WTC11 (cell line): ENCODE measurements at regions not wholly inside any gene's neighbourhood (a gene's known extent, or its start where the extent isn't known, plus 50 kb on each side); places are given as distances from the start of the nearest gene placed in this dataset.

Experiments used
- ATAC-seq: fragments of 200-7000 bp; cut with Tn5 transposase; 2 replicates; pipeline ENCODE4 v1.10.0; 2021; ENCODE audit warnings: mild to moderate bottlenecking, moderate library complexity
- CTCF ChIA-PET: fragments of 300-600 bp; sonication (Branson Sonifier 250); formaldehyde crosslinking; loops from one replicate; lab custom pipeline; 2021; ENCODE audit warnings: antibody characterized with exemption; lab: Charles Lee
- POLR2A ChIA-PET: fragments of 350-600 bp; sonication (Branson Sonifier 250); formaldehyde crosslinking; loops from one replicate; lab custom pipeline; 2021; ENCODE audit warnings: antibody characterized with exemption; lab: Charles Lee
- DNase-seq: peaks from one replicate; pipeline ENCODE4 v3.0.0; 2021; ENCODE audit warnings: low spot score
- H3K27ac Mint-ChIP-seq: 2 replicates; pipeline ENCODE4 v1.8.0; 2021; ENCODE audit warnings: mixed read lengths
- H3K27me3 Mint-ChIP-seq: 2 replicates; pipeline ENCODE4 v1.8.0; 2021; ENCODE audit warnings: low read depth, mild to moderate bottlenecking, moderate library complexity, mixed read lengths
- H3K36me3 Mint-ChIP-seq: 2 replicates; pipeline ENCODE4 v1.8.0; 2021; ENCODE audit warnings: mixed read lengths
- H3K4me1 Mint-ChIP-seq: 2 replicates; pipeline ENCODE4 v1.8.0; 2022; ENCODE audit warnings: mixed read lengths
- H3K4me3 Mint-ChIP-seq: 2 replicates; pipeline ENCODE4 v1.8.0; 2021; ENCODE audit warnings: mild to moderate bottlenecking, moderate library complexity, mixed read lengths
- H3K9me3 Mint-ChIP-seq: 2 replicates; pipeline ENCODE4 v1.8.0; 2021; ENCODE audit warnings: mixed read lengths
- AFF4 ChIP-seq: sonication (generic); formaldehyde crosslinking; IDR thresholded peaks from 2 replicates; pipeline ENCODE4 v1.8.1; 2023; ENCODE audit warnings: mild to moderate bottlenecking, missing genetic modification reagents, borderline replicate concordance
- CBFB ChIP-seq: sonication (generic); formaldehyde crosslinking; IDR thresholded peaks from 2 replicates; pipeline ENCODE4 v1.8.1; 2022; ENCODE audit warnings: mild to moderate bottlenecking, low read depth, missing genetic modification reagents
- E2F1 ChIP-seq: sonication (generic); formaldehyde crosslinking; IDR thresholded peaks from 2 replicates; pipeline ENCODE4 v1.8.0; 2022; ENCODE audit warnings: mild to moderate bottlenecking, missing genetic modification reagents
- FOXJ3 ChIP-seq: sonication (generic); formaldehyde crosslinking; IDR thresholded peaks from 2 replicates; pipeline ENCODE4 v1.9.0; 2021; ENCODE audit warnings: missing genetic modification reagents, mild to moderate bottlenecking, borderline replicate concordance
- FOXP1 ChIP-seq: sonication (generic); formaldehyde crosslinking; IDR thresholded peaks from 2 replicates; pipeline ENCODE4 v1.8.0; 2022; ENCODE audit warnings: missing genetic modification reagents, mild to moderate bottlenecking, moderate library complexity, borderline replicate concordance
- GABPB1 ChIP-seq: sonication (generic); formaldehyde crosslinking; IDR thresholded peaks from 2 replicates; pipeline ENCODE4 v1.8.1; 2023; ENCODE audit warnings: mild to moderate bottlenecking, missing genetic modification reagents
- IRF1 ChIP-seq: sonication (generic); formaldehyde crosslinking; IDR thresholded peaks from 2 replicates; pipeline ENCODE4 v1.8.0; 2023; ENCODE audit warnings: missing genetic modification reagents
- JAZF1 ChIP-seq: fragments of 250-450 bp; sonication (Bioruptor Pico); IDR thresholded peaks from 2 replicates; pipeline ENCODE4 v1.9.0; 2021; ENCODE audit warnings: moderate library complexity, mild to moderate bottlenecking, inconsistent platforms
- MAX ChIP-seq: sonication (generic); formaldehyde crosslinking; IDR thresholded peaks from 2 replicates; pipeline ENCODE4 v1.8.0; 2022; ENCODE audit warnings: mild to moderate bottlenecking, missing genetic modification reagents
- MLX ChIP-seq: sonication (generic); formaldehyde crosslinking; IDR thresholded peaks from 2 replicates; pipeline ENCODE4 v1.8.1; 2023; ENCODE audit warnings: mild to moderate bottlenecking, missing genetic modification reagents, moderate library complexity
- NFE2L1 ChIP-seq: sonication (generic); formaldehyde crosslinking; IDR thresholded peaks from 2 replicates; pipeline ENCODE4 v1.8.1; 2023; ENCODE audit warnings: missing genetic modification reagents
- NFYB ChIP-seq: sonication (generic); formaldehyde crosslinking; conservative IDR thresholded peaks from 2 replicates; pipeline ENCODE4 v1.8.0; 2022; ENCODE audit warnings: low read depth, missing genetic modification reagents
- NR1H2 ChIP-seq: sonication (generic); formaldehyde crosslinking; IDR thresholded peaks from 2 replicates; pipeline ENCODE4 v1.9.0; 2021; ENCODE audit warnings: mild to moderate bottlenecking, moderate library complexity, missing genetic modification reagents
- NR2C2 ChIP-seq: sonication (generic); formaldehyde crosslinking; IDR thresholded peaks from 2 replicates; pipeline ENCODE4 v1.8.0; 2022; ENCODE audit warnings: mild to moderate bottlenecking, missing genetic modification reagents
- OVOL2 ChIP-seq: fragments of 250-450 bp; sonication (Bioruptor Pico); IDR thresholded peaks from 2 replicates; pipeline ENCODE4 v1.9.0; 2021; ENCODE audit warnings: mild to moderate bottlenecking, borderline replicate concordance
- SMAD4 ChIP-seq: sonication (generic); formaldehyde crosslinking; IDR thresholded peaks from 2 replicates; pipeline ENCODE4 v1.8.0; 2022; ENCODE audit warnings: mild to moderate bottlenecking, missing genetic modification reagents
- USF1 ChIP-seq: sonication (generic); formaldehyde crosslinking; IDR thresholded peaks from 2 replicates; pipeline ENCODE4 v1.8.0; 2022; ENCODE audit warnings: mild to moderate bottlenecking, missing genetic modification reagents
- ZNF138 ChIP-seq: sonication (generic); formaldehyde crosslinking; conservative IDR thresholded peaks from 2 replicates; pipeline ENCODE4 v1.8.1; 2022; ENCODE audit warnings: mild to moderate bottlenecking, moderate library complexity, missing genetic modification reagents
- ZNF532 ChIP-seq: fragments of 250-450 bp; sonication (Bioruptor Pico); IDR thresholded peaks from 2 replicates; pipeline ENCODE4 v1.9.0; 2021; ENCODE audit warnings: mild to moderate bottlenecking, borderline replicate concordance
- ZSCAN18 ChIP-seq: fragments of 250-450 bp; sonication (Bioruptor Pico); IDR thresholded peaks from 2 replicates; pipeline ENCODE4 v2.1.2; 2022; ENCODE audit warnings: mild to moderate bottlenecking, moderate library complexity

GRCh38 chr18:78766651-78767533 lies 212.7 kb upstream of the SALL3 start:
- H3K4me1 Mint-ChIP-seq: peaks cover 23% of the 10 kb centered on the region
- no peak for TF ChIP-seq OVOL2 (CRISPR knock-in tag)
- TF ChIP-seq NR2C2 (CRISPR knock-in tag): no peak
- no peak for TF ChIP-seq NFE2L1 (CRISPR knock-in tag)
- TF ChIP-seq ZSCAN18 (CRISPR knock-in tag): no peak
- TF ChIP-seq FOXP1 (CRISPR knock-in tag): no peak
- no peak for TF ChIP-seq IRF1 (CRISPR knock-in tag)
- TF ChIP-seq CBFB (CRISPR knock-in tag): no peak
- TF ChIP-seq NR1H2: no peak
- TF ChIP-seq USF1: no peak
- TF ChIP-seq, all 79 proteins: peak for 0
- CTCF ChIA-PET: no interaction called here
- Mint-ChIP-seq H3K9me3 (peaks cover 20% of the 10 kb centered on the region), H3K27ac (no peak overlapping the region), H3K27me3 (peaks cover 2% of the 10 kb centered on the region; the same call in 1 of the 2 replicates), H3K36me3 (peaks cover 24% of the 10 kb centered on the region), H3K4me3 (no peak overlapping the region)
- ATAC-seq (no peak), DNase-seq (no peak)
- POLR2A ChIA-PET: no interaction called here

GRCh38 chr18:78767648-78768071 lies 212.0 kb upstream of the SALL3 start:
- POLR2A ChIA-PET: no interaction called here
- TF ChIP-seq JAZF1 (CRISPR knock-in tag) (no peak), USF1 (no peak), ZNF532 (CRISPR knock-in tag) (no peak), E2F1 (CRISPR knock-in tag) (no peak), AFF4 (CRISPR knock-in tag) (no peak), GABPB1 (CRISPR knock-in tag) (no peak), SMAD4 (CRISPR knock-in tag) (no peak), FOXJ3 (no peak), MAX (CRISPR knock-in tag) (no peak), MLX (CRISPR knock-in tag) (no peak), ZNF138 (no peak), NFYB (CRISPR knock-in tag) (no peak)

More at GRCh38 chr18:78767648-78768071, 212.0 kb upstream of the SALL3 start:
- Mint-ChIP-seq H3K36me3 (peaks cover 20% of the 10 kb centered on the region), H3K9me3 (peaks cover 13% of the 10 kb centered on the region), H3K27ac (no peak overlapping the region), H3K4me3 (no peak overlapping the region), H3K27me3 (no peaks in the 10 kb centered on the region), H3K4me1 (peaks cover 23% of the 10 kb centered on the region)
- DNase-seq (no peak), ATAC-seq (no peak)
- CTCF ChIA-PET: no interaction called here
